Loucy (cell line): ENCODE measurements at regions not wholly inside any gene's neighbourhood (a gene's known extent, or its start where the extent isn't known, plus 50 kb on each side); places are given as distances from the start of the nearest gene placed in this dataset.

Source experiments
- H2AFZ ChIP-seq: fragments of 200-600 bp; sonication (generic); 2 replicates; pipeline ENCODE4 v1.6.0; 2016; ENCODE audit warnings: antibody characterized with exemption, mild to moderate bottlenecking, low read length, moderate library complexity
- H3F3A ChIP-seq: fragments of 200-600 bp; 2 replicates; pipeline ENCODE4 v1.6.0; 2016; ENCODE audit warnings: antibody characterized with exemption, low read depth, mild to moderate bottlenecking
- H3K27me3 ChIP-seq: fragments of 200-600 bp; sonication (generic); 2 replicates; pipeline ENCODE4 v1.6.1; 2014; ENCODE audit warnings: low read length, mild to moderate bottlenecking; ENCODE audit not compliant: insufficient read depth, poor library complexity, severe bottlenecking
- H3K36me3 ChIP-seq: fragments of 200-600 bp; sonication (generic); 2 replicates; pipeline ENCODE4 v1.6.1; 2016; ENCODE audit warnings: low read length; ENCODE audit not compliant: insufficient read depth
- H3K4me1 ChIP-seq: fragments of 200-600 bp; sonication (generic); 2 replicates; pipeline ENCODE4 v1.5.1; 2014; ENCODE audit warnings: low read length, mild to moderate bottlenecking; ENCODE audit not compliant: insufficient read depth, poor library complexity, severe bottlenecking
- H3K4me2 ChIP-seq: fragments of 200-600 bp; sonication (generic); 2 replicates; pipeline ENCODE4 v1.6.0; 2014; ENCODE audit warnings: antibody characterized with exemption, low read length, low read depth, mild to moderate bottlenecking; ENCODE audit not compliant: poor library complexity, severe bottlenecking
- H3K4me3 ChIP-seq: fragments of 200-600 bp; sonication (generic); 2 replicates; pipeline ENCODE4 v1.5.1; 2014; ENCODE audit warnings: low read length, mild to moderate bottlenecking, mixed read lengths; ENCODE audit not compliant: poor library complexity, severe bottlenecking
- H3K79me2 ChIP-seq: fragments of 200-600 bp; sonication (generic); 2 replicates; pipeline ENCODE4 v1.6.1; 2014; ENCODE audit warnings: low read length; ENCODE audit not compliant: insufficient read depth
- H3K9ac ChIP-seq: fragments of 200-600 bp; sonication (generic); 2 replicates; pipeline ENCODE4 v1.6.0; 2014; ENCODE audit warnings: mild to moderate bottlenecking, low read depth, low read length, moderate library complexity; ENCODE audit not compliant: poor library complexity, severe bottlenecking
- H3K9me2 ChIP-seq: fragments of 200-600 bp; sonication (generic); replicated peaks from 2 replicates; pipeline ENCODE4 v1.6.1; 2016; ENCODE audit warnings: low read depth, low read length, mixed read lengths
- H3K9me3 ChIP-seq: fragments of 200-600 bp; sonication (generic); 2 replicates; pipeline ENCODE4 v1.6.1; 2014; ENCODE audit warnings: mild to moderate bottlenecking, antibody characterized with exemption, low read length, low read depth; ENCODE audit not compliant: insufficient read depth
- H4K20me1 ChIP-seq: fragments of 200-600 bp; sonication (generic); 2 replicates; pipeline ENCODE4 v1.6.0; 2014; ENCODE audit warnings: antibody characterized with exemption, low read length, mild to moderate bottlenecking; ENCODE audit not compliant: insufficient read depth, poor library complexity, severe bottlenecking
- CTCF ChIP-seq: fragments of 200-600 bp; sonication (generic); conservative IDR thresholded peaks from 2 replicates; pipeline ENCODE4 v1.5.1; 2014; ENCODE audit warnings: mild to moderate bottlenecking, antibody characterized with exemption, low read length
- EZH2phosphoT487 ChIP-seq: fragments of 200-600 bp; IDR thresholded peaks from 2 replicates; pipeline ENCODE4 v1.6.1; 2018; ENCODE audit warnings: antibody characterized with exemption, mild to moderate bottlenecking, moderate library complexity, borderline replicate concordance

GRCh38 chr12:125310461-125310860, 245.2 kb downstream of the AACS start:
- Histone ChIP-seq H3K9me3 (no peaks in the 10 kb centered on the region), H3F3A (no peaks in the 10 kb centered on the region), H2AFZ (no peak overlapping the region), H3K27me3 (no peaks in the 10 kb centered on the region), H3K4me1 (no peaks in the 10 kb centered on the region), H4K20me1 (no peaks in the 10 kb centered on the region), H3K4me3 (no peak overlapping the region), H3K36me3 (no peaks in the 10 kb centered on the region), H3K9ac (no peak overlapping the region), H3K4me2 (no peak overlapping the region), H3K79me2 (no peaks in the 10 kb centered on the region), H3K9me2 (no peaks in the 10 kb centered on the region)
- no peak for TF ChIP-seq EZH2phosphoT487
- no peak for TF ChIP-seq CTCF

DNA sequence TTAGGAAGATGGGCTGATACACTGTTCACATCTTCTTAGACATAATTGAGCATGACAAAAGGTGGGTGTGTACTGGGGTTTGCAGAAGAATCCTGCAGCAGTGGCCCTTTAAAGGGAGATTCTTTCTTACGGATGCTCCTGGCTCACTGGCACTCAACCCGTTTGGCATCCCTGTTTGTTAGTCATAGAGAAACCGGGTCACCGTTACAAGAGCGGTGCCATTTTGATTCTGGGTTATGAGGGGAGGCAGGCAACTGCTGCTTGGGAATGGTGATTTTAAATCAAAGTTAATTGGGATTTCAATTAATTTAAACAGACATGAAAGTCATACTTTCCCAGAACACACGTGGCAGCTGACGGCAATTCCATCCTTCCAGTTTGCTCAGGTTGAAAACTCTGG, 245.8 kb downstream of the AACS start:
- Histone ChIP-seq H3K27me3 (no peaks in the 10 kb centered on the region), H3K79me2 (no peaks in the 10 kb centered on the region), H3K9ac (no peak overlapping the region), H3K4me1 (no peaks in the 10 kb centered on the region), H3K9me2 (no peaks in the 10 kb centered on the region), H3K4me2 (no peak overlapping the region), H2AFZ (no peak overlapping the region), H3K4me3 (no peak overlapping the region), H3K9me3 (no peaks in the 10 kb centered on the region), H3K36me3 (no peaks in the 10 kb centered on the region), H3F3A (no peaks in the 10 kb centered on the region), H4K20me1 (no peaks in the 10 kb centered on the region)
- no peak for TF ChIP-seq CTCF

- Histone ChIP-seq H3K9me2 (no peaks in the 10 kb centered on the region), H3K27me3 (no peaks in the 10 kb centered on the region), H3K79me2 (no peaks in the 10 kb centered on the region), H3K36me3 (no peaks in the 10 kb centered on the region), H3K9me3 (no peaks in the 10 kb centered on the region), H3K4me3 (no peak overlapping the region), H4K20me1 (no peaks in the 10 kb centered on the region), H3F3A (no peaks in the 10 kb centered on the region), H2AFZ (no peak overlapping the region), H3K4me2 (no peak overlapping the region), H3K4me1 (no peaks in the 10 kb centered on the region), H3K9ac (no peak overlapping the region)
- no peak for TF ChIP-seq EZH2phosphoT487
- TF ChIP-seq CTCF = no peak
Observed at GRCh38 chr12:125312471-125312870, 247.2 kb downstream of the AACS start.
